Spleen (tissue), 11 donors: ENCODE measurements at regions not wholly inside any gene's neighbourhood (a gene's known extent, or its start where the extent isn't known, plus 50 kb on each side); places are given as distances from the start of the nearest gene placed in this dataset.
A peak's percentile ranks its signal among the peaks of the same experiment; 100 is the strongest.

ENCODE experiments used
- DNase-seq: peaks from one replicate; pipeline ENCODE4 v3.0.0-alpha.2; 2020
- H3K27ac ChIP-seq, 8 donors: fragments of 200-600 bp; sonication (generic) in 7 of 8; 1 replicate in 4 of 8; 2 replicates in 4 of 8; pipeline versions ENCODE4 v1.5.0 to v1.8.0; 2016 to 2021; ENCODE audit warnings: inconsistent platforms in 4 of 8, mild to moderate bottlenecking in 4 of 8, moderate library complexity in 1 of 8
- H3K27me3 ChIP-seq, 7 donors: fragments of 200-600 bp; sonication (generic) in 6 of 7; replicated peaks in 1 of 7; 1 replicate in 4 of 7; 2 replicates in 3 of 7; pipeline versions ENCODE4 v1.5.0 to v1.8.0; 2016 to 2021; ENCODE audit warnings: inconsistent platforms in 3 of 7, mild to moderate bottlenecking in 1 of 7
- H3K36me3 ChIP-seq, 6 donors: fragments of 200-600 bp; sonication (generic) in 5 of 6; 1 replicate in 4 of 6; 2 replicates in 2 of 6; pipeline versions ENCODE4 v1.5.0 to v1.8.0; 2016 to 2021; ENCODE audit warnings: inconsistent platforms in 2 of 6
- H3K4me1 ChIP-seq, 6 donors: fragments of 200-600 bp; sonication (generic) in 5 of 6; 1 replicate in 3 of 6; 2 replicates in 3 of 6; pipeline versions ENCODE4 v1.5.0 to v1.8.0; 2016 to 2021; ENCODE audit warnings: inconsistent platforms in 3 of 6
- H3K4me3 ChIP-seq, 8 donors: fragments of 200-600 bp; sonication (generic) in 7 of 8; 1 replicate in 4 of 8; 2 replicates in 4 of 8; pipeline versions ENCODE4 v1.5.0 to v1.8.0; 2016 to 2021; ENCODE audit warnings: inconsistent platforms in 4 of 8, mild to moderate bottlenecking in 4 of 8, moderate library complexity in 2 of 8
- H3K9me3 ChIP-seq, 8 donors: fragments of 200-600 bp; sonication (generic) in 7 of 8; 1 replicate in 4 of 8; 2 replicates in 4 of 8; pipeline versions ENCODE4 v1.5.0 to v1.8.0; 2016 to 2021; ENCODE audit warnings: inconsistent platforms in 4 of 8
- POLR2A ChIP-seq, 3 donors: fragments of 450-650 bp; IDR thresholded peaks; one replicate each; pipeline ENCODE4 v1.5.1; 2017; ENCODE audit warnings: antibody characterized with exemption in 3 of 3, mild to moderate bottlenecking in 1 of 3
- POLR2AphosphoS5 ChIP-seq, 3 donors: sonication (generic); formaldehyde crosslinking; IDR thresholded peaks; one replicate each; pipeline ENCODE4 v1.5.1; 2017; ENCODE audit warnings: antibody characterized with exemption in 3 of 3
- WGBS, 5 donors: extraction: QIAGEN DNeasy Blood & Tissue Kit in 3 of 5; methylation state at CpG; one replicate each; pipeline versions ENCODE4 v1.1.5 to v1.1.7; 2013 to 2018; 5-methylcytosine and 5-hydroxymethylcytosine counted together
- intact Hi-C: fragments of 100-400 bp; cut with DNase I; formaldehyde crosslinking; loops from one replicate; pipeline ENCODE4 v1.15.0; 2023; ENCODE audit warnings: low total_unique reads
- TF ChIP-seq, protein P1 (sequence below), 11 experiments: fragments of 200-600 bp in 7 of 11; fragments of 450-650 bp in 4 of 11; sonication (generic) in 4 of 11; IDR thresholded peaks in 8 of 11; conservative IDR thresholded peaks in 3 of 11; 1 replicate in 7 of 11; 2 replicates in 4 of 11; pipeline versions ENCODE4 v1.4.0 to v1.8.0; 2016 to 2021; ENCODE audit warnings: antibody characterized with exemption in 11 of 11, inconsistent platforms in 4 of 11, mild to moderate bottlenecking in 1 of 11
- donor health status: healthy with polysubstance abuse.
- donor health status: DM: no; HTN: no; CAD: no; lungs with moderate emphysema.
- donor health status: DM: no; HTN: no; CAD: no.
- donor health status: Bipolar disorder and iron deficiency.
- donor health status: healthy.
- donor health status: DM: no; HTN: no; CAD: no.
- donor health status: DM: yes; HTN: yes; CAD: no.

DNA sequence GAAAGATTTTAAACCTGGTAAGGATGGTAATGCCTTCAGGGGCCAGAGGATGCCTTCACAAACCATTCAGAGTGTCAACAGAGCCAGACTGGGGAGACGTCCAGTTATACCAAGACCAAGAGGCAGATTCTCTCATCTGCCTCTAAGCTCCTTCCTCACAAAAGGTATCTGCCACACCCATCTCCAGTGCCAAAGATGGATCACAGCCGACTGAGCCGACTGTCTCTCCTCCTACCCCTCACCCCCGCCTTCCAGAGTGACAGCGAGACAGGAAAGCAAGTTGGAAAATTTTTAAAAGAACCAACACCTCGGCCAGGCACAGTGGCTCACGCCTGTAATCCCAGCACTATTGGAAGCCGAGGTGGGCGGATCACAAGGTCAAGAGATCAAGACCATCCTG lies 79.1 kb upstream of the AKIP1 start:
- DNase-seq, result peak; percentile 36
- Histone ChIP-seq H3K27me3 (peaks cover 0 to 3% (median 0%) of the 10 kb centered on the region in 7 donors), H3K36me3 (no peaks in the 10 kb centered on the region), H3K9me3 (no peaks in the 10 kb centered on the region), H3K4me1 (peaks cover 10 to 57% (median 36%) of the 10 kb centered on the region in 6 donors), H3K27ac (peak overlapping the region in 4 of 8 donors; percentile 11 to 70 (median 56)), H3K4me3 (no peak overlapping the region)
- intact Hi-C loops, result no loop called here
- TF ChIP-seq, protein P1, sequence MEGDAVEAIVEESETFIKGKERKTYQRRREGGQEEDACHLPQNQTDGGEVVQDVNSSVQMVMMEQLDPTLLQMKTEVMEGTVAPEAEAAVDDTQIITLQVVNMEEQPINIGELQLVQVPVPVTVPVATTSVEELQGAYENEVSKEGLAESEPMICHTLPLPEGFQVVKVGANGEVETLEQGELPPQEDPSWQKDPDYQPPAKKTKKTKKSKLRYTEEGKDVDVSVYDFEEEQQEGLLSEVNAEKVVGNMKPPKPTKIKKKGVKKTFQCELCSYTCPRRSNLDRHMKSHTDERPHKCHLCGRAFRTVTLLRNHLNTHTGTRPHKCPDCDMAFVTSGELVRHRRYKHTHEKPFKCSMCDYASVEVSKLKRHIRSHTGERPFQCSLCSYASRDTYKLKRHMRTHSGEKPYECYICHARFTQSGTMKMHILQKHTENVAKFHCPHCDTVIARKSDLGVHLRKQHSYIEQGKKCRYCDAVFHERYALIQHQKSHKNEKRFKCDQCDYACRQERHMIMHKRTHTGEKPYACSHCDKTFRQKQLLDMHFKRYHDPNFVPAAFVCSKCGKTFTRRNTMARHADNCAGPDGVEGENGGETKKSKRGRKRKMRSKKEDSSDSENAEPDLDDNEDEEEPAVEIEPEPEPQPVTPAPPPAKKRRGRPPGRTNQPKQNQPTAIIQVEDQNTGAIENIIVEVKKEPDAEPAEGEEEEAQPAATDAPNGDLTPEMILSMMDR (IDR thresholded peaks at IDR 0.05 in 8 of 11, conservative IDR thresholded peaks at IDR 0.05 in 3 of 11), result no peak
- WGBS, 5 donors, result 77 to 80% (median 80%) methylated on average over 9 of the region's 9 CpGs

DNA sequence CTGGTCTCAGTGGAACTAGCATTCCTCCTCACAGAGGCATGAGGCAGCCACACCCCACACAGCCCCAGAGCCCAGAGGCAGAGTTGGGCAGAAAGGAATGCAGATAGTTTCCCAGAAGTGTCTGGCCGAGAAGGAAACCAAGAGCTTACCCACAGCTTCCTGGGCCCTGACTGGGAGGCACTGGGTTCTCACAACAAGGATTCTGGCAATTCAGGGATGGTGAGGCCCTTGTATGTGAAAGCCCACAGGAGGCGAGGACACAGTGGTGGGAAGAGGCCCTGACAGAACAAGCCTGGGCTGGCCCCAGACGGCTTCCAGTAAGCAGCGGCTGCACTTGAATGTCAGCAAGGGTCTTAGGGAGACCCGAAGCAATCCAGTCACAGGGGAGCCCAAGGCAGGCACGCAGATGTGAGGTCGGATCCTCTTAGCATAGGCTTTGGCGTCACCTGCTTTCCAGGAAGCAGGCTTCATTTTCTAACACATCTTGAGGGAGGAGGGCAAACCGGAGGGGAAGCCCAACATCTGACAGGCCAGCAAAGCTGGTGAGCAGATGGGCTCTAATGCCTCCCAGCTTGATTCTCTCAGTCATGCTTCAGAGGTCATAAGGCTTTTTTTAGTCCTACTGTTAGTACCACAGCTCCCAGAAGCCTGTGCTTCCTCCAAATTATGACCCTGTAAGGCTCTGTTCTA lies 78.3 kb upstream of the AKIP1 start:
- TF ChIP-seq POLR2A (IDR thresholded peaks at IDR 0.05) (no peak), POLR2AphosphoS5 (IDR thresholded peaks at IDR 0.05) (no peak)
- TF ChIP-seq, protein P1 (IDR thresholded peaks at IDR 0.05 in 8 of 11, conservative IDR thresholded peaks at IDR 0.05 in 3 of 11), result no peak
- Histone ChIP-seq H3K27ac (peak overlapping the region in 7 of 8 donors; percentile 51 to 70 (median 55)), H3K4me1 (peaks cover 10 to 50% (median 29%) of the 10 kb centered on the region in 6 donors), H3K27me3 (peaks cover 0 to 3% (median 0%) of the 10 kb centered on the region in 7 donors), H3K4me3 (no peak overlapping the region), H3K36me3 (no peaks in the 10 kb centered on the region), H3K9me3 (no peaks in the 10 kb centered on the region)
- WGBS, 5 donors, result 48 to 64% (median 58%) methylated on average over 9 of the region's 9 CpGs
- no peak for DNase-seq
- intact Hi-C loops, result no loop called here

DNA sequence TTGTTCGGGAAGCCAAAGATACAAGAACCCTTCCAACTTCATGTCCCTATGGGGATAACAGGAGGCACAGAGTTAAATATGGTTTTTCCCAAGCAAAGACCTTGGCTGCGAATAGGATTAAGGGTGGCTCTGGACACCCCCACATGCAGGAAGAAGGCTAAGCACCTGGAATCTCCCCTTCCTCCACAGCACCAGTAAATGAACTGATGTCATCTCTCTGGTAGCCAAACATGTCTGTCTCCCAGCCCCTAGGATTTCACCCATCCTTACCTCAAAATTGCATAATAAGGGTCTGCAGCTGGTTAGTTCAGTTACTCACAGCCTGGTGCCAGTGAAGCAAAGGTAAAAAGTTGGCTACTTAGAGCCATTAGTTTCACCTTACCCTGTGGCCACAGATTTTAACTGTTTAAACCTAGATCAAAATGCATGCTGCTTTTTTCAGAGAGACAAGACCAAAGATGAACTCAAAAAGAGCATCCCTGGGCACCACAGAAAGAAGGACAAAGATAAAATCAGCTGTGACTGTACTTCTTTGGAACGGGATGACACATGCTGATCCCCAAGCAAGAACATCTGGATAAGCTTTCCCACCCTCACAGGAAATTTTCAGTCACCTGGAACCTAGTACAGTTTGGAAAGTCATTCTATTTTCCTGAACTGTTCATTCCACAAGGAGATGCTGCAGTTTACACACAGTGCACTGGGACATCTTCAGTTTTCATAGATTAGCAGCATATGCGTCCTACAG lies 77.2 kb upstream of the AKIP1 start:
- Histone ChIP-seq H3K9me3 (no peaks in the 10 kb centered on the region), H3K27ac (peak overlapping the region in 6 of 8 donors; percentile 0 to 70 (median 55)), H3K4me1 (peaks cover 9 to 48% (median 28%) of the 10 kb centered on the region in 6 donors), H3K4me3 (no peak overlapping the region), H3K36me3 (no peaks in the 10 kb centered on the region), H3K27me3 (peaks cover 0 to 3% (median 0%) of the 10 kb centered on the region in 7 donors)
- TF ChIP-seq POLR2A (IDR thresholded peaks at IDR 0.05) (no peak), POLR2AphosphoS5 (IDR thresholded peaks at IDR 0.05) (no peak)
- TF ChIP-seq, protein P1 (IDR thresholded peaks at IDR 0.05 in 8 of 11, conservative IDR thresholded peaks at IDR 0.05 in 3 of 11), result no peak
- 62 to 76% (median 75%) methylated on average over 4 of the region's 4 CpGs for WGBS, 5 donors
- intact Hi-C loops, result no loop called here
- DNase-seq, result no peak

DNA sequence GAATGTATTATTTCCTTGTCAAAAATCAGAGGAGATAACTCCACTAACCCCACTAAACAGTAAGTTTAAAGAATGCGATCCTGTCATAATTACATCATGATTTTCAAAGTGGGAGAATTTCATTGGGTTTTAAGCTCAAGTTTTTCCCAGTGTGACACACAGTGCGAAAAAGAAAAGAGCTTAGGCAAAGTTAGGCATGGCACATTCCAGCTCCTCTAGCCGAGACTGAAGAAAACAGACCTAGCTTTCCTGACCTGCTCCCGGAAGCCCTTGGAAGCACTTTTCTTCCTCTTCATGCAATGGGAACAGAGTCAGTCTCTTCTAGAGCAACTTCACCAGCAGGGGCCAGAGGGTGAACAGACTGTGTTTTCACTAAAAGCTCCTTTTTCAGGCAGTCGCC lies 76.6 kb upstream of the AKIP1 start:
- H3K36me3 ChIP-seq, result no peaks in the 10 kb centered on the region
- TF ChIP-seq POLR2A (IDR thresholded peaks at IDR 0.05) (no peak), POLR2AphosphoS5 (IDR thresholded peaks at IDR 0.05) (no peak)
- TF ChIP-seq, protein P1 (IDR thresholded peaks at IDR 0.05 in 8 of 11, conservative IDR thresholded peaks at IDR 0.05 in 3 of 11), result no peak
- 62 to 86% (median 74%) methylated on average over 5 of the region's 5 CpGs for WGBS, 5 donors
- H3K27me3 ChIP-seq, result peaks cover 0 to 3% (median 0%) of the 10 kb centered on the region in 7 donors
- intact Hi-C loops, result no loop called here
- H3K4me1 ChIP-seq, result peaks cover 11 to 47% (median 31%) of the 10 kb centered on the region in 6 donors
- no peak overlapping the region for H3K4me3 ChIP-seq
- H3K27ac ChIP-seq, result peak overlapping the region in 6 of 8 donors; percentile 0 to 70 (median 55)
- no peaks in the 10 kb centered on the region for H3K9me3 ChIP-seq
- peak; percentile 27 for DNase-seq
